H9 (cell line): ENCODE measurements at regions not wholly inside any gene's neighbourhood (a gene's known extent, or its start where the extent isn't known, plus 50 kb on each side); places are given as distances from the start of the nearest gene placed in this dataset.

Experiments
- DNase-seq: peaks from one replicate; pipeline ENCODE4 v3.0.0-alpha.2; 2017
- H2AFZ ChIP-seq: one replicate; pipeline ENCODE4 v1.6.1; 2013; ENCODE audit warnings: mild to moderate bottlenecking, low read length, control low read depth, moderate library complexity
- H2AK5ac ChIP-seq: 2 replicates; pipeline ENCODE4 v1.6.1; 2013; ENCODE audit warnings: low read length, control low read depth, mixed read lengths; ENCODE audit not compliant: insufficient read length
- H2BK120ac ChIP-seq: one replicate; pipeline ENCODE4 v1.6.1; 2013; ENCODE audit warnings: low read depth, mild to moderate bottlenecking, low read length, control low read depth, inconsistent platforms; ENCODE audit not compliant: poor library complexity, severe bottlenecking
- H2BK12ac ChIP-seq: 2 replicates; pipeline ENCODE4 v1.6.1; 2013; ENCODE audit warnings: low read length, control low read depth, mixed read lengths, low read depth; ENCODE audit not compliant: insufficient read length
- H2BK15ac ChIP-seq: 2 replicates; pipeline ENCODE4 v1.6.1; 2013; ENCODE audit warnings: low read depth, low read length, control low read depth
- H2BK20ac ChIP-seq: one replicate; pipeline ENCODE4 v1.6.1; 2013; ENCODE audit warnings: low read depth, mild to moderate bottlenecking, low read length, control low read depth, inconsistent platforms; ENCODE audit not compliant: poor library complexity, severe bottlenecking
- H2BK5ac ChIP-seq: 2 replicates; pipeline ENCODE4 v1.6.1; 2013; ENCODE audit warnings: low read length, control low read depth, mixed read lengths; ENCODE audit not compliant: insufficient read length
- H3K14ac ChIP-seq: 2 replicates; pipeline ENCODE4 v1.6.1; 2013; ENCODE audit warnings: low read length, control low read depth; ENCODE audit not compliant: insufficient read depth
- H3K18ac ChIP-seq: 2 replicates; pipeline ENCODE4 v1.6.1; 2013; ENCODE audit warnings: low read depth, mild to moderate bottlenecking, mixed read lengths, low read length, control low read depth; ENCODE audit not compliant: insufficient read length
- H3K23ac ChIP-seq: 2 replicates; pipeline ENCODE4 v1.6.1; 2013; ENCODE audit warnings: low read length, control low read depth, mixed read lengths, low read depth; ENCODE audit not compliant: insufficient read length
- H3K23me2 ChIP-seq: 2 replicates; pipeline ENCODE4 v1.6.1; 2013; ENCODE audit warnings: low read depth, mild to moderate bottlenecking, mixed read lengths, low read length, control low read depth; ENCODE audit not compliant: insufficient read length, poor library complexity, severe bottlenecking
- H3K27ac ChIP-seq: 2 replicates; pipeline ENCODE4 v1.5.1; 2013; ENCODE audit warnings: low read length, control low read depth, mixed read lengths, low read depth; ENCODE audit not compliant: insufficient read length
- H3K27me3 ChIP-seq: 2 replicates; pipeline ENCODE4 v1.6.1; 2013; ENCODE audit warnings: low read length, control low read depth, inconsistent platforms; ENCODE audit not compliant: insufficient read depth
- H3K4ac ChIP-seq: 2 replicates; pipeline ENCODE4 v1.6.1; 2013; ENCODE audit warnings: low read depth, mild to moderate bottlenecking, control low read depth, inconsistent platforms, low read length, moderate library complexity
- H3K4me1 ChIP-seq: 2 replicates; pipeline ENCODE4 v1.6.1; 2013; ENCODE audit warnings: low read length, control low read depth, inconsistent platforms; ENCODE audit not compliant: insufficient read depth
- H3K4me2 ChIP-seq: 2 replicates; pipeline ENCODE4 v1.6.1; 2013; ENCODE audit warnings: low read length, control low read depth, mixed read lengths; ENCODE audit not compliant: insufficient read length, insufficient read depth
- H3K56ac ChIP-seq: 2 replicates; pipeline ENCODE4 v1.6.1; 2013; ENCODE audit warnings: low read depth, mild to moderate bottlenecking, mixed read lengths, low read length, control low read depth; ENCODE audit not compliant: insufficient read length
- H3K79me1 ChIP-seq: 2 replicates; pipeline ENCODE4 v1.6.1; 2013; ENCODE audit warnings: low read depth, mild to moderate bottlenecking, moderate library complexity, low read length, control low read depth, inconsistent platforms; ENCODE audit not compliant: insufficient read depth, poor library complexity, severe bottlenecking
- H3K79me2 ChIP-seq: 2 replicates; pipeline ENCODE4 v1.6.1; 2013; ENCODE audit warnings: low read length, control low read depth, inconsistent platforms; ENCODE audit not compliant: insufficient read depth
- H3K9ac ChIP-seq: 2 replicates; pipeline ENCODE4 v1.6.1; 2013; ENCODE audit warnings: low read length, control low read depth, mixed read lengths; ENCODE audit not compliant: insufficient read length; ENCODE audit errors: extremely low read depth
- H3K9me3 ChIP-seq: one replicate; pipeline ENCODE4 v1.6.1; 2013; ENCODE audit warnings: low read depth, low read length, inconsistent platforms; ENCODE audit not compliant: control insufficient read depth
- H3T11ph ChIP-seq: one replicate; pipeline ENCODE4 v1.6.1; 2013; ENCODE audit warnings: mild to moderate bottlenecking, low read length, control low read depth, inconsistent platforms
- H4K20me1 ChIP-seq: one replicate; pipeline ENCODE4 v1.6.1; 2013; ENCODE audit not compliant: control insufficient read depth, insufficient read length, insufficient read depth
- H4K5ac ChIP-seq: 2 replicates; pipeline ENCODE4 v1.6.1; 2013; ENCODE audit warnings: low read depth, mild to moderate bottlenecking, mixed read lengths, low read length, control low read depth; ENCODE audit not compliant: insufficient read length
- H4K8ac ChIP-seq: replicated peaks from 2 replicates; pipeline ENCODE4 v1.6.1; 2013; ENCODE audit warnings: low read length, control low read depth, mixed read lengths, low read depth; ENCODE audit not compliant: insufficient read length
- H4K91ac ChIP-seq: 2 replicates; pipeline ENCODE4 v1.6.1; 2013; ENCODE audit warnings: low read depth, mild to moderate bottlenecking, moderate library complexity, mixed read lengths, low read length, control low read depth; ENCODE audit not compliant: insufficient read length
- H3K27ac Mint-ChIP-seq, 3 experiments: 2 replicates in 2 of 3; 3 replicates in 1 of 3; pipeline ENCODE4 v1.8.0; 2020 to 2021; ENCODE audit warnings: mixed read lengths in 3 of 3, mild to moderate bottlenecking in 1 of 3, moderate library complexity in 1 of 3
- H3K27me3 Mint-ChIP-seq: 2 replicates; pipeline ENCODE4 v1.8.0; 2021; ENCODE audit warnings: low read depth, mild to moderate bottlenecking, moderate library complexity, mixed read lengths
- H3K36me3 Mint-ChIP-seq, 3 experiments: 2 replicates in 2 of 3; 3 replicates in 1 of 3; pipeline ENCODE4 v1.8.0; 2020 to 2021; ENCODE audit warnings: low read depth in 3 of 3, mixed read lengths in 3 of 3; ENCODE audit not compliant: insufficient read depth in 1 of 3
- H3K4me1 Mint-ChIP-seq, 2 experiments: 2 replicates each; pipeline ENCODE4 v1.8.0; 2020; ENCODE audit warnings: mixed read lengths in 2 of 2
- H3K4me3 Mint-ChIP-seq, 2 experiments: 2 replicates in 1 of 2; 3 replicates in 1 of 2; pipeline ENCODE4 v1.8.0; 2020 to 2021; ENCODE audit warnings: mild to moderate bottlenecking in 2 of 2, mixed read lengths in 2 of 2, moderate library complexity in 1 of 2
- H3K9me3 Mint-ChIP-seq, 2 experiments: 2 replicates in 1 of 2; 3 replicates in 1 of 2; pipeline ENCODE4 v1.8.0; 2020; ENCODE audit warnings: mild to moderate bottlenecking in 2 of 2, mixed read lengths in 2 of 2, moderate library complexity in 1 of 2
- WGBS: extraction: QIAGEN DNeasy Blood & Tissue Kit; methylation state at CpG from one replicate; pipeline ENCODE4 v1.1.7; 2013; ENCODE audit warnings: missing lambda C conversion rate, low lambda C conversion rate, mixed read lengths; ENCODE audit not compliant: insufficient read length; ENCODE audit errors: extremely low coverage; 5-methylcytosine and 5-hydroxymethylcytosine counted together
- TF ChIP-seq, protein P1 (sequence below): fragments of 200-600 bp; sonication (generic); conservative IDR thresholded peaks from 3 replicates; pipeline ENCODE4 v1.8.0; 2021; ENCODE audit warnings: antibody characterized with exemption, mild to moderate bottlenecking

DNA sequence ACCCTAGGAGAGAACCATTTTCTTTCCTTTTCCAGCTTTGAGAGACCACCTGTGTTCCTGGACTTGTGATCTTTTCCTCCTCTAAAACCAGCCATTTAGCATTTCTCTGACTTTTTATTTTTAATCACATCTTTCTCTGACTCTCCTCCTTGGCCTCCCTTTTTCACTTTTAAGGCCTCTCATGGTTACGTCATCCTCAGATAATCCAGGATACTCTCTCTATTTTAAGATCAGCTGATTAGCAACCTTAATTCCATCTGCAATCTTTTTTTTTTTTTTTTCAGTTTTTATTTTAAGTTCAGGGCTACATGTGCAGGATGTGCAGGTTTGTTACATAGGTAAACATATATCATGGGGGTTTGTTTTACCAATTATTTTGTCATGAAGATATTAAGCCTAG is 54.0 kb downstream of the RFPL4B start:
- Histone ChIP-seq H3T11ph (no peak overlapping the region), H3K27me3 (no peaks in the 10 kb centered on the region), H3K4me2 (no peak overlapping the region), H2BK20ac (no peak overlapping the region), H3K9ac (no peak overlapping the region), H4K5ac (no peak overlapping the region), H3K14ac (no peak overlapping the region), H4K91ac (no peak overlapping the region), H3K4ac (no peak overlapping the region), H3K4me1 (no peaks in the 10 kb centered on the region), H3K23me2 (no peaks in the 10 kb centered on the region), H3K79me1 (no peaks in the 10 kb centered on the region), H2AFZ (no peak overlapping the region), H2BK120ac (no peak overlapping the region), H2BK15ac (no peak overlapping the region), H3K79me2 (no peaks in the 10 kb centered on the region), H3K18ac (no peak overlapping the region), H3K9me3 (no peaks in the 10 kb centered on the region), H4K20me1 (no peaks in the 10 kb centered on the region), H4K8ac (no peak overlapping the region), H2BK12ac (no peak overlapping the region), H3K23ac (no peak overlapping the region), H2BK5ac (no peak overlapping the region), H3K56ac (no peak overlapping the region), H3K27ac (no peak overlapping the region), H2AK5ac (no peak overlapping the region)
- H3K27me3 Mint-ChIP-seq: no peaks in the 10 kb centered on the region
- TF ChIP-seq, protein P1, sequence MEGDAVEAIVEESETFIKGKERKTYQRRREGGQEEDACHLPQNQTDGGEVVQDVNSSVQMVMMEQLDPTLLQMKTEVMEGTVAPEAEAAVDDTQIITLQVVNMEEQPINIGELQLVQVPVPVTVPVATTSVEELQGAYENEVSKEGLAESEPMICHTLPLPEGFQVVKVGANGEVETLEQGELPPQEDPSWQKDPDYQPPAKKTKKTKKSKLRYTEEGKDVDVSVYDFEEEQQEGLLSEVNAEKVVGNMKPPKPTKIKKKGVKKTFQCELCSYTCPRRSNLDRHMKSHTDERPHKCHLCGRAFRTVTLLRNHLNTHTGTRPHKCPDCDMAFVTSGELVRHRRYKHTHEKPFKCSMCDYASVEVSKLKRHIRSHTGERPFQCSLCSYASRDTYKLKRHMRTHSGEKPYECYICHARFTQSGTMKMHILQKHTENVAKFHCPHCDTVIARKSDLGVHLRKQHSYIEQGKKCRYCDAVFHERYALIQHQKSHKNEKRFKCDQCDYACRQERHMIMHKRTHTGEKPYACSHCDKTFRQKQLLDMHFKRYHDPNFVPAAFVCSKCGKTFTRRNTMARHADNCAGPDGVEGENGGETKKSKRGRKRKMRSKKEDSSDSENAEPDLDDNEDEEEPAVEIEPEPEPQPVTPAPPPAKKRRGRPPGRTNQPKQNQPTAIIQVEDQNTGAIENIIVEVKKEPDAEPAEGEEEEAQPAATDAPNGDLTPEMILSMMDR: no peak
- peaks cover 4 to 17% (median 5%) of the 10 kb centered on the region in 3 experiments; a peak in 5 of 7 replicates for H3K36me3 Mint-ChIP-seq
- no peak overlapping the region for H3K27ac Mint-ChIP-seq
- H3K9me3 Mint-ChIP-seq: peaks cover 12 to 20% of the 10 kb centered on the region in 2 experiments
- WGBS: no CpG with 5 or more reads among the region's 1 CpG
- H3K4me1 Mint-ChIP-seq: peaks cover 0 to 8% of the 10 kb centered on the region in 2 experiments; a peak in 2 of 4 replicates
- no peak for DNase-seq
- H3K4me3 Mint-ChIP-seq: no peak overlapping the region
